ENCODE measurements at regions not wholly inside any gene's neighbourhood (a gene's known extent, or its start where the extent isn't known, plus 50 kb on each side); places are given as distances from the start of the nearest gene placed in this dataset.

GRCh38 chr2:215636816-215637215, 200.9 kb upstream of the FN1 start:
- TF ChIP-seq EZH2phosphoT487 (IDR thresholded peaks at IDR 0.05; ENCODE audit: borderline replicate concordance) (no peak), CTCF (conservative IDR thresholded peaks at IDR 0.05; ENCODE audit: low read length) (no peak)
